NCI-H1436 treated with DMSO at 0.1 percent for 48 hours (cell line): ENCODE measurements at regions not wholly inside any gene's neighbourhood (a gene's known extent, or its start where the extent isn't known, plus 50 kb on each side); places are given as distances from the start of the nearest gene placed in this dataset.

ENCODE experiments used
- DNase-seq: peaks from one replicate; lab custom pipeline; 2025; lab: John Stamatoyannopoulos, UW

- DNase-seq = no peak
Measured at GRCh38 chr2:220174826-220175225, 547.4 kb downstream of the SLC4A3 start.

- DNase-seq = no peak
Measured at GRCh38 chr2:220175967-220176366, 548.5 kb downstream of the SLC4A3 start.

- DNase-seq = no peak
Measured at GRCh38 chr2:220178991-220179695, 551.7 kb downstream of the SLC4A3 start.

DNA sequence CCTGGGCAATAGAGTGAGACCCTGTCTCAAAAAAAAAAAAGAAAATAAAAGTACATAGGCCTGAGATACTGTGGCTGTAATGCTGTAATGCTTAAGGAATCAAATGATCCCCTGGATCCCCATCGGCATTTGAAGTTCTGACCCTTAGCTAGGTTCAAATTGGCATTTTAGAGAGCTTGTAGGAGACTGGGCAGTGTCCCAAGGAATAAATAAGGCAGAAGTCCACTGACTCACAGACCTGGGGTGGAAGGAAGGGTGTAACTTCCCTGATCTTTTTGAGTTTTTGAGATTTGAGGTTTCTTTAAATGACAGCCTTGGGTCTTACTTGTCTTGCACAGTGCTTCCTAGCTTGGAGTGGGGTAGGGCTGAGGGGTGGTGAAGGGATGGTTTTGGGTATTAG is 553.7 kb downstream of the SLC4A3 start:
- DNase-seq = no peak

- no peak for DNase-seq
Measured at GRCh38 chr2:220182790-220183189, 555.4 kb downstream of the SLC4A3 start.

DNA sequence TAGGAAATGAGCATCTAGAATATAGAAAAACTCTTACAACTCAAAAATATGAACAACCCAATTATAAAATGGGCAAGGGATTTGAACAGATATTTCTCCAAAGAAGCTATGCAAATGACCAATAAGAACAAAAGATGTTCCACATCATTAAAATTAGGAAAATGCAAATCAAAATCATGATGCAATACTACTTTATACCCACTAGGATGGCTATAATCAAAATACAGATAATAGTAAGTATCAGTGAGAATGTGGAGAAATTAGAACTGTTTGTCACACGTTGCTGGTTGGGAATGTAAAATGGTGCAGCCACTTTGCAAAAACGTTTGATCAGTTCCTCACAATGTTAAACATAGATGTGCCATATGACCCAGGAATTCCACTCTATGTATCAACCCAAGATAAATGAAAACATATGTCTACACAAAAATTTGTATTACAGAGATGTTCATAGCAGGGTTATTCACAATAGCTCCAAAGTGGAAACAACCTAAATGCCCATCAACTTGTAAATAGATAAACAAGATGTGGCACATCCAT is 558.4 kb downstream of the SLC4A3 start:
- no peak for DNase-seq

DNA sequence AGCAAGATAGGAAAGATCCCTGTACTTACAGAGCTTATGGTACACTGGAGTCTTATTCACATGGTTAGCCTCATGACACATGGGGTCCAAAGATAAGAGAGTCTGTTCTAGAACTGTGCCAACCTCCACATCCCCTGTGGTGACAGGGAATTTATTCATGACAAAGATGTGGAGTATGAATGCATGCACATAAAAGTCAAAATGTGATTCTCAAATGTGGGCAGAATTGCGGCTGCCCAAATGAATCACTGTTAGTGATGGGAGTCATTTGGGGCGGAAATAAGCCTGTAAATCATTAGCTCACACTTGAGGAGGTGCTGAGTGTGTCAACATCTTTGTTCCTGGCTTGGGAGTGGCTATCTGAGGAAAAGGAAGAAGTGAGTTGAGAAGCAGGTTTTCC is 560.6 kb downstream of the SLC4A3 start:
- DNase-seq = no peak

- DNase-seq = no peak
Measured at GRCh38 chr2:220191031-220191430, 563.6 kb downstream of the SLC4A3 start.

- DNase-seq = no peak
Measured at GRCh38 chr2:220191737-220192136, 564.3 kb downstream of the SLC4A3 start.

- no peak for DNase-seq
Measured at GRCh38 chr2:220192994-220193753, 565.7 kb downstream of the SLC4A3 start.

GRCh38 chr2:220194630-220195584 is 567.5 kb downstream of the SLC4A3 start:
- DNase-seq = no peak

GRCh38 chr2:220198896-220199295 is 571.5 kb downstream of the SLC4A3 start:
- no peak for DNase-seq

DNA sequence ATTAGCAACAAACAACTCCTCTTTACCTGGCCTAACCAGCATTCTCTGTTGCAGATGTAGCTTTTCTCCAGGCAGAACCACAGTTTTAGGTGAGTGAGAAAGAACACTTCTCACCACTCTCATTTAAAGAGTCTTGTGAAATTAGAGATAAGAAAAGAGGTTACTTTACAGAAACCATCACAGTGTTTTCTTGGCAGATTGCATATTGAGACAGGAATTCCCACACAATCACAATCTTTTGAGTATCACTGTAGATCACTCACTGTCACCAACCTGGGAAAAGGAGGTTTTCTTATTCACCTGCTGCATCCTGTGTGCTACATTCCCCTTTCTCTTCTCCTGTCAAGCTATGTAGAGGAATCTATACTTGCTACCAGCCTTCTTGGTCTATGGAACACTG is 574.6 kb downstream of the SLC4A3 start:
- no peak for DNase-seq

GRCh38 chr2:220209093-220209492 is 581.7 kb downstream of the SLC4A3 start:
- DNase-seq = no peak

DNA sequence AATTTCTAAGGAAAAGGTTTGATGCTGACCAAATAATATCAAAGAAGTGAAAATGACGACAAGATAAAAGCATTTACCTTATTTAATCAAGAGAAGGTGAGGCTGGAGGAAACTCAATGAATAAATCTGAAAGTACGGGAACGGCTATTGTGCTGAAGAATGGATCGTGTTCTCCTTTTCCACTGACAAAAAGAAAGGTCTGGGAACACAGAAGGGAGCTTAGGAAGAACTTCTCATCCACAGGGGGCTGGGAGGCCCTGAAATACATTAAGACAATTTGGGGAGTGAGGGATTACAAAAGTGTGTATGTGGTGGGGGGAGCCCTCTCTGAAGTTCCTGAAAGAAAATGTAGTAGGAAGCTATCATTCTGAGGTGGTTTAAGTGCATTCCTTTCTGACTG is 582.3 kb downstream of the SLC4A3 start:
- no peak for DNase-seq

DNA sequence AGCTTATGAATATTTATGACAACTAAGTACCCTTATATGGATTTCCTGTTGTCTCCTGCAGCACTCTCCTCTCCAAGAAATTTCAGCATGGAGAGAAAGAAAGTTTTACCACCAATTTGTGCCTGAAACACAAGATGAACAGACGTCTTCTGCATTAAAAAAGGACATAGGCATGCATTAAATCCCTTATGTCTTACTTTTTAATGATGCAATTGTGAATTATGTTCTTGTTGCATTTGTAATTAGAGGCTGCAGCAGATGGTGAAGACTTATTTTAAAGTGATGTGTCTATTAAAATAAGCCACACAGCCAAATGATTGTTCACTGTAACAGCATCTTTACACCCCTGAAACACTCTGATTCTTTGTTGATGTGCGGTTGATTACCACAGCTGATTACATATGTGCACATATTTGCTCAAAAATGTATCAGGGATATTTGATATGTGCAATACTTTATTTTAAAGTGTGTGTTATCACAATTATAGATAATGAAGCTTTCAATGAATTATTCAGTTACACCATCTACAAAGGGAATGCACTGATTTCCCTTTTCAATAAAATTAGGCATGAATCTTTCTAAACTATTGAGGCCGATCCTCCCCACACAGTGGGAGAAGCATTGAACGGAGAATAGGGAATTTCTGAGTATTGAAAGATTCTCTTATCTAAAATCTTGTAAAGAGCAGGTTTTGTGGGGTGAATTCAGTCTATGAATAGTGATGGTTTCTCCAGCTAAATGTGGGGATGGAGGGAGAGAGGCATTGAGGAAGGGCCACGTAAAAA is 585.1 kb downstream of the SLC4A3 start:
- no peak for DNase-seq

- DNase-seq = no peak
Measured at GRCh38 chr2:220215785-220216184, 588.4 kb downstream of the SLC4A3 start.

DNA sequence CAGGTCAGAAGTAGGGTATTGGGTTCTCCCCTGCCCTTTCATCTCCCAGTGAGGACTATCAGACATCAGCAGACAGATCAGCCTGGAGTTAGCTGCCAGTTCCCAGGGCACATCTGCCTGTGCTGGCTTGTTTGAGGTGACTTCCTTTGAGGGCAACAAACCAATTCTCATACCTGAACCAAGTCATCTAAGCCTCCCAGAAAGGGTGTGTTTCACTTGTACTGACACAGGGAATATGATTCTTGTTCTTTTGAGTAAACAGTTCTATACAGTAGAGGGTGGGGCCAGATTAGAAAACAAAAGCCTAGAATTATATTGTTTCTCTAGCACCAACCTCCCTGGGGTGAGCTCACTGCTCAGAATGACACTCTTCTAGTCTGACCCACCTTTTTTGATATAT is 591.9 kb downstream of the SLC4A3 start:
- no peak for DNase-seq

DNA sequence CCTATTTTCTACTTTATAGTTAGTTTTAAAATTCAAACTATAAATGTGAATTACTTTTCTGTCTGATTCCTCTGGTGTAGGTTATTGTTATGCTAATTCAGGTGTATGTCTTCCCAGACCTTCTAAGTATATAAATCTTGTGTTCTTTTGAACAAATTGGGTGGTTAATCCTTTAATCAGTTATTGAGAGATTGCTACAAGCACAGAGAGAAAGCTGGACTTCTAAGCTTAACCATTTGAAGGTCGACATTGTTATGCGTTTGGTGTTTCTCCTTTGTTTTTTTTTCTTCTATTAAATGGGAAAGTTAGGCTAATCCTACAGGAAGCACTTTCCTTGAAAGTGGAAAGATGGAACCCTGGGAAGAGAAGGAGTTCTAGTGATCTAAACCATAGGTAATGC is 592.6 kb downstream of the SLC4A3 start:
- no peak for DNase-seq

DNA sequence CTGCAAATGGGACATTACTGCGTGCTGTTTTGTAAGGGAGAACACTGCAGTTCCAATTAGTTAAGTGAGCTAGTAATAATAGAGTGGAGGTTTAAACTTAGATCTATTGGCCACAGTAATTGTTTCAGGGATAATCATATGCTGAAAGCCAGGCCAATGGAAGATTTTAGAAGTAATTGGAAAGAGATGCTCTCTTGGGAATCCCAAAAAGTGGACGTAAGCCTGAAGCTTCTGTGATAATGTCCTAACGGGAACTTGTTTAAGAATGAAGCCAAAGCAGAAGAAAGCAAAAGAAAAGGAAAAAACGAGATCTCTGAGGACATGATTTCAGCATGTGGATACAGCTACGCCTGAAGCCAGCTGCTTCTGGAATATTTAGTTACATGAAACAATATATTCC is 594.6 kb downstream of the SLC4A3 start:
- no peak for DNase-seq
